HCT116 (cell line): ENCODE measurements at regions not wholly inside any gene's neighbourhood (a gene's known extent, or its start where the extent isn't known, plus 50 kb on each side); places are given as distances from the start of the nearest gene placed in this dataset.

Experiments
- ATAC-seq: fragments of 200-7000 bp; cut with Tn5 transposase; 2 replicates; pipeline ENCODE4 v1.9.1; 2020; ENCODE audit warnings: mild to moderate bottlenecking, moderate library complexity
- BruUV-seq: library from RNA; stranded (reverse); fragments of 400-500 nt; replicated peaks from 2 replicates; lab custom pipeline; 2021; lab: Mats Ljungman, UMichigan
- CTCF ChIA-PET: fragments of 300-600 bp; sonication (Branson Sonifier 250); formaldehyde crosslinking; loops from one replicate; lab custom pipeline; 2021; ENCODE audit warnings: antibody characterized with exemption; lab: Charles Lee
- POLR2A ChIA-PET: fragments of 300-600, 350-600 bp; sonication (Branson Sonifier 250); formaldehyde crosslinking; loops from one replicate; lab custom pipeline; 2021; ENCODE audit warnings: antibody characterized with exemption; lab: Charles Lee
- RAD21 ChIA-PET, 2 experiments: fragments of 300-600 bp; sonication (Branson Sonifier 250); formaldehyde crosslinking; loops; one replicate each; lab custom pipeline; 2023; ENCODE audit warnings: low total read pairs in 2 of 2; ENCODE audit not compliant: uncharacterized antibody in 2 of 2, unreplicated experiment in 2 of 2, low non-redundant PET in 1 of 2; lab: Charles Lee
- DNase-seq: peaks from one replicate; pipeline ENCODE4 v3.0.0-alpha.2; 2010; ENCODE audit warnings: low read depth, low spot score
- H2AFZ ChIP-seq: fragments of 200-600 bp; shearing (Covaris generic), sonication (generic); 2 replicates; pipeline ENCODE4 v1.6.1; 2017; ENCODE audit warnings: low read depth, mixed run types, mixed read lengths, antibody characterized with exemption, low read length; ENCODE audit not compliant: poor library complexity, severe bottlenecking
- H3K27ac ChIP-seq: 2 replicates; pipeline ENCODE4 v1.5.1; 2012; ENCODE audit warnings: low read depth, low read length
- H3K27me3 ChIP-seq: fragments of 200-600 bp; sonication (generic); 2 replicates; pipeline ENCODE4 v1.6.1; 2016; ENCODE audit warnings: mixed run types, low read length, mixed read lengths; ENCODE audit not compliant: insufficient read depth
- H3K36me3 ChIP-seq, 2 experiments: fragments of 200-500 bp in 1 of 2; fragments of 200-600 bp in 1 of 2; sonication (Bioruptor generic) in 1 of 2; sonication (generic) in 1 of 2; 2 replicates each; pipeline versions ENCODE4 v1.5.1 to v1.6.1; 2014 to 2016; ENCODE audit warnings: low read length in 2 of 2, inconsistent platforms in 1 of 2, mixed read lengths in 1 of 2, mixed run types in 1 of 2; ENCODE audit not compliant: insufficient read depth in 2 of 2, control insufficient read depth in 1 of 2
- H3K4me1 ChIP-seq, 2 experiments: fragments of 200-600 bp in 1 of 2; sonication (generic) in 1 of 2; 2 replicates each; pipeline versions ENCODE4 v1.5.1 to v1.6.1; 2012 to 2017; ENCODE audit warnings: low read length in 2 of 2, inconsistent platforms in 1 of 2, mild to moderate bottlenecking in 1 of 2, mixed read lengths in 1 of 2, mixed run types in 1 of 2, moderate library complexity in 1 of 2; ENCODE audit not compliant: insufficient read depth in 2 of 2, control insufficient read depth in 1 of 2
- H3K4me2 ChIP-seq: fragments of 200-600 bp; sonication (generic); 2 replicates; pipeline ENCODE4 v1.6.1; 2017; ENCODE audit warnings: mixed run types, low read length, mixed read lengths
- H3K4me3 ChIP-seq, 2 experiments: fragments of 200-600 bp in 1 of 2; sonication (generic) in 1 of 2; replicated peaks in 1 of 2; 2 replicates each; pipeline ENCODE4 v1.5.1; 2011 to 2016; ENCODE audit warnings: low read length in 2 of 2, control low read depth in 1 of 2, low read depth in 1 of 2, mild to moderate bottlenecking in 1 of 2, mixed read lengths in 1 of 2, mixed run types in 1 of 2
- H3K79me2 ChIP-seq: fragments of 200-600 bp; sonication (generic); 2 replicates; pipeline ENCODE4 v1.6.1; 2017; ENCODE audit warnings: mild to moderate bottlenecking, mixed run types, low read length, moderate library complexity, mixed read lengths; ENCODE audit not compliant: insufficient read depth
- H3K9ac ChIP-seq: fragments of 200-600 bp; sonication (generic); 2 replicates; pipeline ENCODE4 v1.6.1; 2016; ENCODE audit warnings: low read length, mixed read lengths
- H3K9me2 ChIP-seq: fragments of 200-600 bp; sonication (generic), shearing (Covaris generic); 2 replicates; pipeline ENCODE4 v1.6.1; 2017; ENCODE audit warnings: mixed run types, mild to moderate bottlenecking, moderate library complexity; ENCODE audit not compliant: insufficient read depth
- H3K9me3 ChIP-seq, 2 experiments: fragments of 200-500 bp in 1 of 2; fragments of 200-600 bp in 1 of 2; sonication (Bioruptor generic) in 1 of 2; sonication (generic) in 1 of 2; 2 replicates each; pipeline ENCODE4 v1.6.1; 2014 to 2017; ENCODE audit warnings: low read length in 2 of 2, mixed read lengths in 2 of 2, inconsistent platforms in 1 of 2, low read depth in 1 of 2, mild to moderate bottlenecking in 1 of 2, mixed run types in 1 of 2, moderate library complexity in 1 of 2; ENCODE audit not compliant: control insufficient read depth in 1 of 2, insufficient read depth in 1 of 2
- H4K20me1 ChIP-seq: fragments of 200-600 bp; sonication (generic), shearing (Covaris generic); 2 replicates; pipeline ENCODE4 v1.6.1; 2017; ENCODE audit warnings: mixed run types, mild to moderate bottlenecking, moderate library complexity; ENCODE audit not compliant: insufficient read depth
- CBX3 ChIP-seq: IDR thresholded peaks from 2 replicates; pipeline ENCODE4 v1.6.1; 2012; ENCODE audit warnings: low read depth
- CEBPB ChIP-seq: IDR thresholded peaks from 2 replicates; pipeline ENCODE4 v1.6.1; 2012; ENCODE audit warnings: low read depth
- EGR1 ChIP-seq: IDR thresholded peaks from 2 replicates; pipeline ENCODE4 v1.6.1; 2012; ENCODE audit warnings: low read depth
- ELF1 ChIP-seq: IDR thresholded peaks from 2 replicates; pipeline ENCODE4 v1.6.1; 2012; ENCODE audit warnings: low read depth, borderline replicate concordance
- EZH2 ChIP-seq: fragments of 200-600 bp; sonication (generic); IDR thresholded peaks from 2 replicates; pipeline ENCODE4 v1.6.1; 2017; ENCODE audit warnings: antibody characterized with exemption, mixed run types
- FOSL1 ChIP-seq: IDR thresholded peaks from 2 replicates; pipeline ENCODE4 v1.6.1; 2012; ENCODE audit warnings: low read depth
- JUND ChIP-seq: IDR thresholded peaks from 2 replicates; pipeline ENCODE4 v1.6.1; 2012
- POLR2A ChIP-seq: IDR thresholded peaks from 2 replicates; pipeline ENCODE4 v1.7.0; 2011; ENCODE audit warnings: borderline replicate concordance; ENCODE audit not compliant: insufficient read depth, insufficient read length; ENCODE audit errors: extremely low read depth
- POLR2AphosphoS5 ChIP-seq: IDR thresholded peaks from 2 replicates; pipeline ENCODE4 v1.6.1; 2011; ENCODE audit warnings: mild to moderate bottlenecking, low read depth, low read length, moderate library complexity
- RAD21 ChIP-seq: IDR thresholded peaks from 2 replicates; pipeline ENCODE4 v1.6.1; 2012; ENCODE audit warnings: low read depth, mild to moderate bottlenecking
- SIN3A ChIP-seq: IDR thresholded peaks from 2 replicates; pipeline ENCODE4 v1.6.1; 2012; ENCODE audit warnings: low read depth
- SP1 ChIP-seq: IDR thresholded peaks from 2 replicates; pipeline ENCODE4 v1.6.1; 2012; ENCODE audit warnings: low read depth
- SRF ChIP-seq: IDR thresholded peaks from 2 replicates; pipeline ENCODE4 v1.6.1; 2012; ENCODE audit warnings: low read depth
- TCF7L2 ChIP-seq: IDR thresholded peaks from 2 replicates; pipeline ENCODE4 v1.7.0; 2011; ENCODE audit warnings: borderline replicate concordance, inconsistent platforms; ENCODE audit not compliant: insufficient read depth, insufficient read length; ENCODE audit errors: extremely low read depth
- YY1 ChIP-seq: IDR thresholded peaks from 2 replicates; pipeline ENCODE4 v1.6.1; 2011; ENCODE audit warnings: low read length, low read depth, moderate library complexity, mild to moderate bottlenecking; ENCODE audit not compliant: insufficient replicate concordance; ENCODE audit errors: extremely low read depth
- intact Hi-C: fragments of 100-400 bp; cut with micrococcal nuclease; formaldehyde crosslinking; loops from 2 replicates; pipeline ENCODE4 v1.10.0; 2022
- TF ChIP-seq, protein P1 (sequence below): IDR thresholded peaks from 2 replicates; pipeline ENCODE4 v1.6.1; 2012
- TF ChIP-seq, protein P2 (sequence below): IDR thresholded peaks from 2 replicates; pipeline ENCODE4 v1.6.1; 2011; ENCODE audit warnings: mild to moderate bottlenecking, low read length, moderate library complexity; ENCODE audit not compliant: insufficient replicate concordance; ENCODE audit errors: extremely low read depth

DNA sequence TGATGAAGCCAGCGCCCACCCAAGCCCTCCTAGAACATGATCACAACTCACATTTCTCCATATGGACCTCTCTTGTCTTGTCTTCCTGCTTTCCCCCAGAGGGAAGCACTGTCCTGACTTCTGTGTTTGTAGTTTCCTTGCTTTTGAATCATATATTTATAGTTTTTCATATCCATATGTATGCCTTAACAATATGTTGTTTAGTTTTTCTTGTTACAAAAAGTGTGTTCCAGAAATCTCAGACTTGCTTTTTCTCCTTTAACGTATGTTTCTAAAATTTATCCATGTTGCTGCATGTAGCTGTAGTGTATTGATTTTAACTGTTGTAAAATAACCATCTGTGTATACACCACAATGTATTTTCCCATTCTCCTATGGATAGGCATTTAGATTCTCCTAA is 182.0 kb upstream of the SMIM23 start:
- Histone ChIP-seq H3K4me2 (no peak overlapping the region), H3K9me3 (no peaks in the 10 kb centered on the region), H3K9ac (no peak overlapping the region), H3K4me1 (no peaks in the 10 kb centered on the region), H3K27me3 (no peaks in the 10 kb centered on the region), H3K9me2 (no peaks in the 10 kb centered on the region), H3K27ac (no peak overlapping the region), H3K79me2 (no peaks in the 10 kb centered on the region), H2AFZ (no peak overlapping the region), H3K4me3 (no peak overlapping the region), H4K20me1 (no peaks in the 10 kb centered on the region), H3K36me3 (no peaks in the 10 kb centered on the region)
- CTCF ChIA-PET = no interaction called here
- BruUV-seq = no TSS peak
- RAD21 ChIA-PET = no interaction called here
- no peak for TF ChIP-seq SP1
- TF ChIP-seq, protein P1, sequence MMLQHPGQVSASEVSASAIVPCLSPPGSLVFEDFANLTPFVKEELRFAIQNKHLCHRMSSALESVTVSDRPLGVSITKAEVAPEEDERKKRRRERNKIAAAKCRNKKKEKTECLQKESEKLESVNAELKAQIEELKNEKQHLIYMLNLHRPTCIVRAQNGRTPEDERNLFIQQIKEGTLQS = no peak
- TF ChIP-seq, protein P2, sequence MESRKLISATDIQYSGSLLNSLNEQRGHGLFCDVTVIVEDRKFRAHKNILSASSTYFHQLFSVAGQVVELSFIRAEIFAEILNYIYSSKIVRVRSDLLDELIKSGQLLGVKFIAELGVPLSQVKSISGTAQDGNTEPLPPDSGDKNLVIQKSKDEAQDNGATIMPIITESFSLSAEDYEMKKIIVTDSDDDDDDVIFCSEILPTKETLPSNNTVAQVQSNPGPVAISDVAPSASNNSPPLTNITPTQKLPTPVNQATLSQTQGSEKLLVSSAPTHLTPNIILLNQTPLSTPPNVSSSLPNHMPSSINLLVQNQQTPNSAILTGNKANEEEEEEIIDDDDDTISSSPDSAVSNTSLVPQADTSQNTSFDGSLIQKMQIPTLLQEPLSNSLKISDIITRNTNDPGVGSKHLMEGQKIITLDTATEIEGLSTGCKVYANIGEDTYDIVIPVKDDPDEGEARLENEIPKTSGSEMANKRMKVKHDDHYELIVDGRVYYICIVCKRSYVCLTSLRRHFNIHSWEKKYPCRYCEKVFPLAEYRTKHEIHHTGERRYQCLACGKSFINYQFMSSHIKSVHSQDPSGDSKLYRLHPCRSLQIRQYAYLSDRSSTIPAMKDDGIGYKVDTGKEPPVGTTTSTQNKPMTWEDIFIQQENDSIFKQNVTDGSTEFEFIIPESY = no peak
- TF ChIP-seq SIN3A = no peak
- no peak for TF ChIP-seq YY1
- TF ChIP-seq FOSL1 = no peak
- TF ChIP-seq EZH2 = no peak
- TF ChIP-seq RAD21 = no peak
- no peak for TF ChIP-seq POLR2A
- TF ChIP-seq CBX3 = no peak
- no peak for TF ChIP-seq JUND
- no peak for TF ChIP-seq TCF7L2
- no peak for TF ChIP-seq SRF
- no peak for TF ChIP-seq CEBPB
- TF ChIP-seq EGR1 = no peak
- TF ChIP-seq POLR2AphosphoS5 = no peak
- TF ChIP-seq ELF1 = no peak
- DNase-seq (no peak), ATAC-seq (no peak)
- POLR2A ChIA-PET = no interaction called here
- intact Hi-C loops = no loop called here
